ENCODE measurements at regions not wholly inside any gene's neighbourhood (a gene's known extent, or its start where the extent isn't known, plus 50 kb on each side); places are given as distances from the start of the nearest gene placed in this dataset.

- DNase-seq = no peak
- H3K36me3 Mint-ChIP-seq (ENCODE audit: insufficient read depth, unreplicated experiment) = no peaks in the 10 kb centered on the region
- CTCF ChIA-PET = no interaction called here
- no peak for TF ChIP-seq CTCF (IDR thresholded peaks at IDR 0.05; ENCODE audit: unreplicated experiment)
- H3K4me1 Mint-ChIP-seq (ENCODE audit: low read depth, unreplicated experiment) = peaks cover 18% of the 10 kb centered on the region
- no TSS peak for BruUV-seq (replicated peaks)
- intact Hi-C loops (cut with micrococcal nuclease; ENCODE audit: unreplicated experiment) = no loop called here
- H3K27ac Mint-ChIP-seq (ENCODE audit: unreplicated experiment) = no peak overlapping the region
- no peaks in the 10 kb centered on the region for H3K27me3 Mint-ChIP-seq (ENCODE audit: unreplicated experiment)
- H3K4me3 Mint-ChIP-seq (ENCODE audit: low read depth, unreplicated experiment) = no peak overlapping the region
- peaks cover 4% of the 10 kb centered on the region for H3K9me3 Mint-ChIP-seq (ENCODE audit: low read depth, unreplicated experiment)
These were observed 595.4 kb downstream of the NYAP2 start for GRCh38 chr2:225994748-225995405.

- Mint-ChIP-seq H3K27me3 (ENCODE audit: unreplicated experiment) (no peaks in the 10 kb centered on the region), H3K4me3 (ENCODE audit: low read depth, unreplicated experiment) (no peak overlapping the region), H3K27ac (ENCODE audit: unreplicated experiment) (no peak overlapping the region), H3K9me3 (ENCODE audit: low read depth, unreplicated experiment) (peaks cover 4% of the 10 kb centered on the region), H3K4me1 (ENCODE audit: low read depth, unreplicated experiment) (peaks cover 18% of the 10 kb centered on the region), H3K36me3 (ENCODE audit: insufficient read depth, unreplicated experiment) (no peaks in the 10 kb centered on the region)
- CTCF ChIA-PET = no interaction called here
- no TSS peak for BruUV-seq (replicated peaks)
- intact Hi-C loops (cut with micrococcal nuclease; ENCODE audit: unreplicated experiment) = no loop called here
- DNase-seq = no peak
- TF ChIP-seq CTCF (IDR thresholded peaks at IDR 0.05; ENCODE audit: unreplicated experiment) = no peak
These were observed 593.9 kb downstream of the NYAP2 start for GRCh38 chr2:225993430-225993829.

- no peaks in the 10 kb centered on the region for H3K27me3 Mint-ChIP-seq (ENCODE audit: unreplicated experiment)
- no peaks in the 10 kb centered on the region for H3K36me3 Mint-ChIP-seq (ENCODE audit: insufficient read depth, unreplicated experiment)
- intact Hi-C loops (cut with micrococcal nuclease; ENCODE audit: unreplicated experiment) = no loop called here
- H3K4me3 Mint-ChIP-seq (ENCODE audit: low read depth, unreplicated experiment) = no peak overlapping the region
- no TSS peak for BruUV-seq (replicated peaks)
- DNase-seq = no peak
- CTCF ChIA-PET = no interaction called here
- H3K4me1 Mint-ChIP-seq (ENCODE audit: low read depth, unreplicated experiment) = peaks cover 11% of the 10 kb centered on the region
- peaks cover 4% of the 10 kb centered on the region for H3K9me3 Mint-ChIP-seq (ENCODE audit: low read depth, unreplicated experiment)
- H3K27ac Mint-ChIP-seq (ENCODE audit: unreplicated experiment) = no peak overlapping the region
- TF ChIP-seq CTCF (IDR thresholded peaks at IDR 0.05; ENCODE audit: unreplicated experiment) = no peak
These were observed 590.3 kb downstream of the NYAP2 start for GRCh38 chr2:225989809-225990208.

GRCh38 chr2:225980372-225980771 lies 580.9 kb downstream of the NYAP2 start:
- DNase-seq = no peak
- H3K9me3 Mint-ChIP-seq (ENCODE audit: low read depth, unreplicated experiment) = peaks cover 4% of the 10 kb centered on the region
- H3K27me3 Mint-ChIP-seq (ENCODE audit: unreplicated experiment) = no peaks in the 10 kb centered on the region
- no peak overlapping the region for H3K4me3 Mint-ChIP-seq (ENCODE audit: low read depth, unreplicated experiment)
- intact Hi-C loops (cut with micrococcal nuclease; ENCODE audit: unreplicated experiment) = no loop called here
- BruUV-seq (replicated peaks) = no TSS peak
- CTCF ChIA-PET = no interaction called here
- H3K36me3 Mint-ChIP-seq (ENCODE audit: insufficient read depth, unreplicated experiment) = no peaks in the 10 kb centered on the region
- no peak overlapping the region for H3K27ac Mint-ChIP-seq (ENCODE audit: unreplicated experiment)
- H3K4me1 Mint-ChIP-seq (ENCODE audit: low read depth, unreplicated experiment) = no peaks in the 10 kb centered on the region
- no peak for TF ChIP-seq CTCF (IDR thresholded peaks at IDR 0.05; ENCODE audit: unreplicated experiment)

All from Calu3 (cell line).